UCSD-AML1 (cell line): ENCODE measurements at regions not wholly inside any gene's neighbourhood (a gene's known extent, or its start where the extent isn't known, plus 50 kb on each side); places are given as distances from the start of the nearest gene placed in this dataset.
"Not testable (repeated sequence)": the region's sequence is repeated elsewhere in the genome, so short reads cannot be mapped to it uniquely, and the experiment has no call there.

ENCODE experiments used
- DNase-seq: peaks from one replicate; lab custom pipeline; 2025; ENCODE audit not compliant: unreplicated experiment; lab: John Stamatoyannopoulos, UW

GRCh38 chr4:147157860-147158701 is 212.4 kb upstream of the TTC29 start:
- no peak for DNase-seq

GRCh38 chr4:147160908-147161513 is 215.3 kb upstream of the TTC29 start:
- no peak for DNase-seq

GRCh38 chr4:147163311-147163710 is 217.6 kb upstream of the TTC29 start:
- no peak for DNase-seq

GRCh38 chr4:147168200-147168599 is 222.5 kb upstream of the TTC29 start:
- DNase-seq = not testable (repeated sequence)

GRCh38 chr4:147173322-147173721 is 227.7 kb upstream of the TTC29 start:
- no peak for DNase-seq

GRCh38 chr4:147173797-147174432 is 228.3 kb upstream of the TTC29 start:
- no peak for DNase-seq

GRCh38 chr4:147174591-147174990 is 228.9 kb upstream of the TTC29 start:
- no peak for DNase-seq

- DNase-seq = no peak
Measured at GRCh38 chr4:147175460-147176025, 229.9 kb upstream of the TTC29 start.

- DNase-seq = no peak
Measured at GRCh38 chr4:147182041-147182440, 236.4 kb upstream of the TTC29 start.

GRCh38 chr4:147192679-147193078 is 247.0 kb upstream of the TTC29 start:
- DNase-seq = no peak

GRCh38 chr4:147194114-147194513 is 248.4 kb upstream of the TTC29 start:
- no peak for DNase-seq

- DNase-seq = no peak
Measured at GRCh38 chr4:147194604-147195003, 248.9 kb upstream of the TTC29 start.

- DNase-seq = no peak
Measured at GRCh38 chr4:147195386-147195785, 249.7 kb upstream of the TTC29 start.

GRCh38 chr4:147198411-147199051 is 252.9 kb upstream of the TTC29 start:
- no peak for DNase-seq

- DNase-seq = no peak
Measured at GRCh38 chr4:147201016-147201415, 255.4 kb upstream of the TTC29 start.

GRCh38 chr4:147206807-147207206 is 261.1 kb upstream of the TTC29 start:
- no peak for DNase-seq

GRCh38 chr4:147207911-147208310 is 262.2 kb upstream of the TTC29 start:
- DNase-seq = no peak

GRCh38 chr4:147217655-147218054 is 263.2 kb upstream of the EDNRA start:
- no peak for DNase-seq

- no peak for DNase-seq
Measured at GRCh38 chr4:147219145-147219544, 261.8 kb upstream of the EDNRA start.

GRCh38 chr4:147220833-147221232 is 260.1 kb upstream of the EDNRA start:
- DNase-seq = no peak

- DNase-seq = no peak
Measured at GRCh38 chr4:147222906-147223305, 258.0 kb upstream of the EDNRA start.
